NB4 (cell line): ENCODE measurements at regions not wholly inside any gene's neighbourhood (a gene's known extent, or its start where the extent isn't known, plus 50 kb on each side); places are given as distances from the start of the nearest gene placed in this dataset.

Experiments
- CTCF ChIP-seq: IDR thresholded peaks from one replicate; pipeline ENCODE4 v1.5.1; 2012; ENCODE audit warnings: low read depth, low read length
- MAX ChIP-seq: IDR thresholded peaks from 2 replicates; pipeline ENCODE4 v1.6.1; 2011; ENCODE audit warnings: low read depth, low read length
- MYC ChIP-seq: IDR thresholded peaks from 2 replicates; pipeline ENCODE4 v1.6.1; 2011; ENCODE audit warnings: low read depth, low read length
- POLR2A ChIP-seq: IDR thresholded peaks from 2 replicates; pipeline ENCODE4 v1.6.1; 2011; ENCODE audit warnings: mild to moderate bottlenecking; ENCODE audit not compliant: insufficient read length; ENCODE audit errors: extremely low read depth

DNA sequence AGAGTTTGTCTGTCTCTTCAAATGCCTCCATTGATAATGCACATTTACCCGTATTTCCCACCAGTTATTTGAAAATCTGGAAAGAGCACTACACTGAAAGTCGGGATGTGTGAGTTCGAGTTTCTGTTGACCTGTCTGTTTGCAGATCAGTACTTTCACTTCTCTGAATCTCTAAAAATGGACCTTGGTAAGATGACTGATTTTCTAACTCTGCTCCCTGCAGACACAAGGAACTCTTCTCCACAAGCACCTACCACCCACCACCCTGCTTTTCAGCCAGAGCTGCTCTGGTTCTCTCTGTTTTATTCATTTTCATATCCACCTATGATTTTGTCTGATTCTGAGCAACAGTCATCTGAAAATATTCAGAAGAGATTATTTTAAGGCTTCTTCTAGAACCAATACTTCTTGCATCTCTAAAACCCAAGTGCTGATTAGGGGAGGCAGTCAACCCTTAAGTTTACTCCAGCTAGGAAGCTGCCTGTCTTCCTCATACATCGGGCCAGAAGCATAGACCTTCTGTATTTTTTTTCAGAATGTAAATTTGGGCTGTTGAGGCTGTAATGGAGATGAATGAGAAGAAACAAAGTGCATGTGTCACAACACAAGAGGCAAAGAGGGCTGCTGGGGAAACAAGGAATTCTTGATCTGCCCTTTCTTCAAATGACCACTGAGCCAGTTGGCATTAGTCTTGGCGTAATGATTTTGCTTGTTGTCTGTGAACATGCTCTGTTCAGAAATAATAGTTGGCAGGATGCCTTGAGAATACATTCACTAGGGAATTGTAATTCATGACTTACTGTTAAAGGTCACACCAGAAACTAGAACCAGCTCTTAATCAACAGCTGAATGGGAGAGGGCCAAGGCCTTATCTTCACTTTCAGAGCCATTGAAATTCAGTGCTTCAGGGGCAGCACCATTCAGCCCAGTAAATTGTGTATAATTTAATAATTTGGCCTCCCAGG lies 85.4 kb upstream of the MYLIP start:
- TF ChIP-seq CTCF (no peak), MAX (no peak), POLR2A (no peak), MYC (no peak)
